Panc1 (cell line): ENCODE measurements at regions not wholly inside any gene's neighbourhood (a gene's known extent, or its start where the extent isn't known, plus 50 kb on each side); places are given as distances from the start of the nearest gene placed in this dataset.

ENCODE experiments used
- ATAC-seq: fragments of 200-7000 bp; cut with Tn5 transposase; 2 replicates; pipeline ENCODE4 v1.9.1; 2020; ENCODE audit warnings: mild to moderate bottlenecking, moderate library complexity
- BruUV-seq: library from RNA; stranded (reverse); fragments of 400-500 nt; replicated peaks from 2 replicates; lab custom pipeline; 2021; lab: Mats Ljungman, UMichigan
- CTCF ChIA-PET: fragments of 300-600 bp; sonication (Branson Sonifier 250); formaldehyde crosslinking; loops from one replicate; lab custom pipeline; 2022; ENCODE audit warnings: antibody characterized with exemption; lab: Charles Lee
- POLR2A ChIA-PET: fragments of 300-600 bp; sonication (Branson Sonifier 250); formaldehyde crosslinking; loops from one replicate; lab custom pipeline; 2022; ENCODE audit warnings: antibody characterized with exemption; lab: Charles Lee
- DNase-seq: peaks from one replicate; pipeline ENCODE4 v3.0.0-alpha.2; 2010; ENCODE audit warnings: low read depth, low spot score
- H3K27ac ChIP-seq: 2 replicates; pipeline ENCODE4 v1.5.1; 2011; ENCODE audit warnings: mild to moderate bottlenecking, low read length, inconsistent platforms
- H3K27me3 ChIP-seq: fragments of 200-500 bp; sonication (Bioruptor generic); 2 replicates; pipeline ENCODE4 v1.6.0; 2014; ENCODE audit warnings: low read length, inconsistent platforms; ENCODE audit not compliant: control insufficient read depth, insufficient read depth
- H3K36me3 ChIP-seq: fragments of 200-500 bp; sonication (Bioruptor generic); 2 replicates; pipeline ENCODE4 v1.5.1; 2014; ENCODE audit warnings: inconsistent platforms, mild to moderate bottlenecking, low read length, moderate library complexity; ENCODE audit not compliant: control insufficient read depth, insufficient read depth
- H3K4me1 ChIP-seq: 2 replicates; pipeline ENCODE4 v1.5.1; 2011; ENCODE audit warnings: inconsistent platforms, mild to moderate bottlenecking, low read length, moderate library complexity; ENCODE audit not compliant: control insufficient read depth, insufficient read depth
- H3K4me3 ChIP-seq, 2 experiments: 2 replicates each; pipeline ENCODE4 v1.5.1; 2011 to 2012; ENCODE audit warnings: low read depth in 2 of 2, low read length in 2 of 2, mild to moderate bottlenecking in 2 of 2, inconsistent platforms in 1 of 2, moderate library complexity in 1 of 2
- H3K9me3 ChIP-seq: fragments of 200-500 bp; sonication (Bioruptor generic); 2 replicates; pipeline ENCODE4 v1.5.1; 2014; ENCODE audit warnings: low read depth, mild to moderate bottlenecking, inconsistent platforms, low read length, moderate library complexity; ENCODE audit not compliant: control insufficient read depth, insufficient read depth
- POLR2AphosphoS5 ChIP-seq: IDR thresholded peaks from 2 replicates; pipeline ENCODE4 v1.6.1; 2012; ENCODE audit warnings: mild to moderate bottlenecking, low read depth, low read length, moderate library complexity
- SIN3A ChIP-seq: IDR thresholded peaks from 2 replicates; pipeline ENCODE4 v1.6.1; 2012; ENCODE audit warnings: low read depth, mild to moderate bottlenecking, low read length, moderate library complexity, borderline replicate concordance; ENCODE audit not compliant: insufficient read depth
- TCF7L2 ChIP-seq: IDR thresholded peaks from 2 replicates; pipeline ENCODE4 v1.6.1; 2011; ENCODE audit warnings: mild to moderate bottlenecking, low read depth, low read length, inconsistent platforms
- in situ Hi-C: cut with HindIII; loops from 2 replicates; pipeline ENCODE4 v1.10.0; 2016; ENCODE audit warnings: low sequenced_read_pairs, low pct_unique_long_range_greater_than_20kb
- intact Hi-C: fragments of 100-400 bp; cut with micrococcal nuclease; formaldehyde crosslinking; loops from one replicate; pipeline ENCODE4 v1.10.0; 2022; ENCODE audit not compliant: unreplicated experiment
- TF ChIP-seq, protein P1 (sequence below): fragments of 450-650 bp; IDR thresholded peaks from 2 replicates; pipeline ENCODE4 v1.5.1; 2017; ENCODE audit warnings: mild to moderate bottlenecking
- TF ChIP-seq, protein P2 (sequence below), 2 experiments: IDR thresholded peaks; 2 replicates each; pipeline ENCODE4 v1.6.1; 2011 to 2012; ENCODE audit warnings: low read depth in 2 of 2, control low read depth in 1 of 2, low read length in 1 of 2, mild to moderate bottlenecking in 1 of 2, moderate library complexity in 1 of 2; ENCODE audit not compliant: insufficient read depth in 1 of 2

DNA sequence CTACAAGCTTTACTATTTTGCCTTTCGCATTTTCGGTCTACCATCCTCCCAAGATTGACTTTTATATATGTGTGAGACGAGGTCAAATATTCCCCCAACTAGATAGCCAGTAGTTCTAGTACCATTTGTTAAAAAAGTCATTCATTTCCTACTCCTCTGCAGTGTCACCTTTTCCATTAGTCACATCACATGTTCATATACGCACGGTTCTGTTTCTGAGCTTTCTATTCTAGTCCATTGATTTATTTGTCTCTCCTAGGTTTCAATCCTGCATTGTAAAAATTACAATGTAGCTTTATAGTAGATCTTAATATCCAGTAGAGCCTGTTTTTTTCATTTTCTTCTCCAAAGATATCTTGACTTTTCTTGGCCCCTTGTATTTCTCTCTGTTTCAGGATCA is 528.7 kb upstream of the TRPC7 start:
- ATAC-seq (no peak), DNase-seq (no peak)
- Histone ChIP-seq H3K27me3 (no peaks in the 10 kb centered on the region), H3K27ac (no peak overlapping the region), H3K9me3 (no peaks in the 10 kb centered on the region), H3K4me1 (no peaks in the 10 kb centered on the region), H3K4me3 (no peak overlapping the region), H3K36me3 (no peaks in the 10 kb centered on the region)
- BruUV-seq = no TSS peak
- intact Hi-C loops (no loop called here), in situ Hi-C loops (no loop called here)
- CTCF ChIA-PET = no interaction called here
- TF ChIP-seq TCF7L2 (no peak), POLR2AphosphoS5 (no peak), SIN3A (no peak)
- TF ChIP-seq, protein P1, sequence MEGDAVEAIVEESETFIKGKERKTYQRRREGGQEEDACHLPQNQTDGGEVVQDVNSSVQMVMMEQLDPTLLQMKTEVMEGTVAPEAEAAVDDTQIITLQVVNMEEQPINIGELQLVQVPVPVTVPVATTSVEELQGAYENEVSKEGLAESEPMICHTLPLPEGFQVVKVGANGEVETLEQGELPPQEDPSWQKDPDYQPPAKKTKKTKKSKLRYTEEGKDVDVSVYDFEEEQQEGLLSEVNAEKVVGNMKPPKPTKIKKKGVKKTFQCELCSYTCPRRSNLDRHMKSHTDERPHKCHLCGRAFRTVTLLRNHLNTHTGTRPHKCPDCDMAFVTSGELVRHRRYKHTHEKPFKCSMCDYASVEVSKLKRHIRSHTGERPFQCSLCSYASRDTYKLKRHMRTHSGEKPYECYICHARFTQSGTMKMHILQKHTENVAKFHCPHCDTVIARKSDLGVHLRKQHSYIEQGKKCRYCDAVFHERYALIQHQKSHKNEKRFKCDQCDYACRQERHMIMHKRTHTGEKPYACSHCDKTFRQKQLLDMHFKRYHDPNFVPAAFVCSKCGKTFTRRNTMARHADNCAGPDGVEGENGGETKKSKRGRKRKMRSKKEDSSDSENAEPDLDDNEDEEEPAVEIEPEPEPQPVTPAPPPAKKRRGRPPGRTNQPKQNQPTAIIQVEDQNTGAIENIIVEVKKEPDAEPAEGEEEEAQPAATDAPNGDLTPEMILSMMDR = no peak
- TF ChIP-seq, protein P2, sequence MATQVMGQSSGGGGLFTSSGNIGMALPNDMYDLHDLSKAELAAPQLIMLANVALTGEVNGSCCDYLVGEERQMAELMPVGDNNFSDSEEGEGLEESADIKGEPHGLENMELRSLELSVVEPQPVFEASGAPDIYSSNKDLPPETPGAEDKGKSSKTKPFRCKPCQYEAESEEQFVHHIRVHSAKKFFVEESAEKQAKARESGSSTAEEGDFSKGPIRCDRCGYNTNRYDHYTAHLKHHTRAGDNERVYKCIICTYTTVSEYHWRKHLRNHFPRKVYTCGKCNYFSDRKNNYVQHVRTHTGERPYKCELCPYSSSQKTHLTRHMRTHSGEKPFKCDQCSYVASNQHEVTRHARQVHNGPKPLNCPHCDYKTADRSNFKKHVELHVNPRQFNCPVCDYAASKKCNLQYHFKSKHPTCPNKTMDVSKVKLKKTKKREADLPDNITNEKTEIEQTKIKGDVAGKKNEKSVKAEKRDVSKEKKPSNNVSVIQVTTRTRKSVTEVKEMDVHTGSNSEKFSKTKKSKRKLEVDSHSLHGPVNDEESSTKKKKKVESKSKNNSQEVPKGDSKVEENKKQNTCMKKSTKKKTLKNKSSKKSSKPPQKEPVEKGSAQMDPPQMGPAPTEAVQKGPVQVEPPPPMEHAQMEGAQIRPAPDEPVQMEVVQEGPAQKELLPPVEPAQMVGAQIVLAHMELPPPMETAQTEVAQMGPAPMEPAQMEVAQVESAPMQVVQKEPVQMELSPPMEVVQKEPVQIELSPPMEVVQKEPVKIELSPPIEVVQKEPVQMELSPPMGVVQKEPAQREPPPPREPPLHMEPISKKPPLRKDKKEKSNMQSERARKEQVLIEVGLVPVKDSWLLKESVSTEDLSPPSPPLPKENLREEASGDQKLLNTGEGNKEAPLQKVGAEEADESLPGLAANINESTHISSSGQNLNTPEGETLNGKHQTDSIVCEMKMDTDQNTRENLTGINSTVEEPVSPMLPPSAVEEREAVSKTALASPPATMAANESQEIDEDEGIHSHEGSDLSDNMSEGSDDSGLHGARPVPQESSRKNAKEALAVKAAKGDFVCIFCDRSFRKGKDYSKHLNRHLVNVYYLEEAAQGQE (IDR thresholded peaks at IDR 0.05; ENCODE audit: insufficient read depth in 1 of 2, low read depth in 2 of 2, low read length in 1 of 2) = no peak
- POLR2A ChIA-PET = no interaction called here

DNA sequence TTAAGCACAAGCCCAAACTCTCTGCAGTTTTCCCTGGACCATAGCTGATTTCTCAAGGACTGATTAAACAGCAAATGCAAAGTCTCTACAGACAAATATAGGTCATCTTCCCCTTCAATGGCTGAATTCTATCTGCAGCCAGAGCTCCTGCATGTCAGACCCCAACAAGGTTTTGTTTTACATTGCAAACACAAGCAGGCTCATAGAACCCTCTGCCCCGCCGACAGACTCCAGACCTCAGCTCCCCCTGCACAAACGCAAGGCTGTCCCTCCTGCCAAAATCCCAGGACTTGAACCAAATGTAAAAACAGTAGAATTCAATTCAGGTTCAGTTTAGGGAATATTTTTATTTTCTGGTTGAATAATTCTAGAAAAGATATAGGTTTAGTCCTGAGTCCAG is 526.7 kb upstream of the TRPC7 start:
- ChIA-PET POLR2A (no interaction called here), CTCF (no interaction called here)
- Histone ChIP-seq H3K4me1 (no peaks in the 10 kb centered on the region), H3K27me3 (no peaks in the 10 kb centered on the region), H3K4me3 (no peak overlapping the region), H3K9me3 (no peaks in the 10 kb centered on the region), H3K36me3 (no peaks in the 10 kb centered on the region), H3K27ac (no peak overlapping the region)
- no peak for TF ChIP-seq POLR2AphosphoS5
- TF ChIP-seq TCF7L2 = no peak
- TF ChIP-seq SIN3A = no peak
- TF ChIP-seq, protein P2 (IDR thresholded peaks at IDR 0.05; ENCODE audit: insufficient read depth in 1 of 2, low read depth in 2 of 2, low read length in 1 of 2) = no peak
- TF ChIP-seq, protein P1 = no peak
- no peak for ATAC-seq
- in situ Hi-C loops = no loop called here
- no TSS peak for BruUV-seq
- DNase-seq = no peak
- intact Hi-C loops = no loop called here
